HEK293 (cell line): ENCODE measurements at regions not wholly inside any gene's neighbourhood (a gene's known extent, or its start where the extent isn't known, plus 50 kb on each side); places are given as distances from the start of the nearest gene placed in this dataset.

Experiments used
- CTCF ChIA-PET: fragments of 350-600 bp; formaldehyde crosslinking; extraction: SDS; loops from one replicate; lab custom pipeline; 2021; ENCODE audit warnings: antibody characterized with exemption; lab: Yijun Ruan, JAX
- POLR2A ChIA-PET: fragments of 300-600 bp; formaldehyde crosslinking; extraction: SDS; loops from one replicate; lab custom pipeline; 2020; ENCODE audit warnings: antibody characterized with exemption, inconsistent platforms; lab: Yijun Ruan, JAX
- H3K27ac ChIP-seq: fragments of 200-500 bp; sonication (Bioruptor generic); 2 replicates; pipeline ENCODE4 v1.5.1; 2014; ENCODE audit warnings: low read depth, low read length, control low read depth, inconsistent platforms; ENCODE audit errors: extremely low read depth
- H3K36me3 ChIP-seq, 2 experiments: fragments of 200-500 bp in 1 of 2; sonication (Bioruptor generic) in 1 of 2; 1 replicate in 1 of 2; 2 replicates in 1 of 2; pipeline ENCODE4 v1.5.1; 2014 to 2017; ENCODE audit warnings: inconsistent platforms in 2 of 2, low read length in 2 of 2; ENCODE audit not compliant: control insufficient read depth in 2 of 2, insufficient read depth in 1 of 2
- H3K4me1 ChIP-seq: fragments of 200-500 bp; sonication (Bioruptor generic); 2 replicates; pipeline ENCODE4 v1.5.1; 2014; ENCODE audit warnings: mild to moderate bottlenecking, low read length, inconsistent platforms; ENCODE audit not compliant: control insufficient read depth, insufficient read depth
- H3K4me3 ChIP-seq: 2 replicates; pipeline ENCODE4 v1.5.1; 2011; ENCODE audit warnings: low read depth, mild to moderate bottlenecking, control low read depth, low read length, moderate library complexity
- H3K9me3 ChIP-seq: fragments of 200-500 bp; sonication (Bioruptor generic); 2 replicates; pipeline ENCODE4 v1.5.1; 2014; ENCODE audit warnings: low read depth, low read length, inconsistent platforms; ENCODE audit not compliant: control insufficient read depth, insufficient read depth
- GFI1B ChIP-seq: fragments of 450-650 bp; formaldehyde crosslinking; IDR thresholded peaks from 2 replicates; pipeline ENCODE4 v1.5.1; 2016; ENCODE audit warnings: missing biosample characterization, missing genetic modification characterization
- OVOL3 ChIP-seq: fragments of 450-650 bp; formaldehyde crosslinking; IDR thresholded peaks from 2 replicates; pipeline ENCODE4 v1.5.1; 2016; ENCODE audit warnings: missing biosample characterization, missing genetic modification characterization
- SCRT1 ChIP-seq: fragments of 450-650 bp; formaldehyde crosslinking; IDR thresholded peaks from 2 replicates; pipeline ENCODE4 v1.5.1; 2016; ENCODE audit warnings: missing biosample characterization, missing genetic modification characterization, borderline replicate concordance
- TSHZ1 ChIP-seq: fragments of 450-650 bp; formaldehyde crosslinking; IDR thresholded peaks from 2 replicates; pipeline ENCODE4 v1.5.1; 2016; ENCODE audit warnings: missing biosample characterization, missing genetic modification characterization, borderline replicate concordance
- ZBTB48 ChIP-seq: fragments of 450-650 bp; formaldehyde crosslinking; IDR thresholded peaks from 2 replicates; pipeline ENCODE4 v1.5.1; 2016; ENCODE audit warnings: missing biosample characterization, missing genetic modification characterization
- ZBTB8A ChIP-seq: fragments of 450-650 bp; formaldehyde crosslinking; IDR thresholded peaks from 2 replicates; pipeline ENCODE4 v1.5.1; 2016; ENCODE audit warnings: missing biosample characterization, missing genetic modification characterization
- ZEB2 ChIP-seq: fragments of 450-650 bp; formaldehyde crosslinking; IDR thresholded peaks from 2 replicates; pipeline ENCODE4 v1.5.1; 2016; ENCODE audit warnings: missing biosample characterization, missing genetic modification characterization
- ZNF280C ChIP-seq: fragments of 450-650 bp; formaldehyde crosslinking; IDR thresholded peaks from 2 replicates; pipeline ENCODE4 v1.5.1; 2016; ENCODE audit warnings: missing biosample characterization, missing genetic modification characterization
- ZNF341 ChIP-seq: fragments of 450-650 bp; formaldehyde crosslinking; IDR thresholded peaks from 2 replicates; pipeline ENCODE4; 2016; ENCODE audit warnings: low read depth, missing biosample characterization, missing genetic modification characterization
- ZNF394 ChIP-seq: fragments of 450-650 bp; formaldehyde crosslinking; IDR thresholded peaks from 2 replicates; pipeline ENCODE4 v1.5.1; 2016; ENCODE audit warnings: missing biosample characterization, missing genetic modification characterization, mild to moderate bottlenecking, moderate library complexity, borderline replicate concordance
- ZNF473 ChIP-seq: fragments of 450-650 bp; formaldehyde crosslinking; IDR thresholded peaks from 2 replicates; pipeline ENCODE4 v1.5.1; 2017; ENCODE audit warnings: missing biosample characterization, missing genetic modification characterization
- ZNF521 ChIP-seq: fragments of 450-650 bp; formaldehyde crosslinking; IDR thresholded peaks from 2 replicates; pipeline ENCODE4 v1.5.1; 2017; ENCODE audit warnings: missing biosample characterization, mild to moderate bottlenecking, missing genetic modification characterization
- ZNF530 ChIP-seq: fragments of 450-650 bp; formaldehyde crosslinking; IDR thresholded peaks from 2 replicates; pipeline ENCODE4 v1.5.1; 2016; ENCODE audit warnings: low read depth, missing biosample characterization, missing genetic modification characterization
- ZNF544 ChIP-seq: fragments of 450-650 bp; formaldehyde crosslinking; IDR thresholded peaks from 2 replicates; pipeline ENCODE4 v1.5.0; 2017; ENCODE audit warnings: missing biosample characterization, missing genetic modification characterization
- ZNF639 ChIP-seq: fragments of 450-650 bp; formaldehyde crosslinking; IDR thresholded peaks from 2 replicates; pipeline ENCODE4 v1.5.1; 2016; ENCODE audit warnings: missing biosample characterization, missing genetic modification characterization
- ZSCAN16 ChIP-seq: fragments of 450-650 bp; formaldehyde crosslinking; IDR thresholded peaks from 2 replicates; pipeline ENCODE4 v1.5.1; 2016; ENCODE audit warnings: missing biosample characterization, missing genetic modification characterization
- TF ChIP-seq, protein P1 (sequence below): fragments of 450-650 bp; formaldehyde crosslinking; IDR thresholded peaks from 2 replicates; pipeline ENCODE4 v1.5.1; 2016; ENCODE audit warnings: missing biosample characterization, missing genetic modification characterization, borderline replicate concordance
- TF ChIP-seq, protein P2 (sequence below): fragments of 450-650 bp; formaldehyde crosslinking; IDR thresholded peaks from 2 replicates; pipeline ENCODE4 v1.5.1; 2016; ENCODE audit warnings: missing biosample characterization, missing genetic modification characterization

DNA sequence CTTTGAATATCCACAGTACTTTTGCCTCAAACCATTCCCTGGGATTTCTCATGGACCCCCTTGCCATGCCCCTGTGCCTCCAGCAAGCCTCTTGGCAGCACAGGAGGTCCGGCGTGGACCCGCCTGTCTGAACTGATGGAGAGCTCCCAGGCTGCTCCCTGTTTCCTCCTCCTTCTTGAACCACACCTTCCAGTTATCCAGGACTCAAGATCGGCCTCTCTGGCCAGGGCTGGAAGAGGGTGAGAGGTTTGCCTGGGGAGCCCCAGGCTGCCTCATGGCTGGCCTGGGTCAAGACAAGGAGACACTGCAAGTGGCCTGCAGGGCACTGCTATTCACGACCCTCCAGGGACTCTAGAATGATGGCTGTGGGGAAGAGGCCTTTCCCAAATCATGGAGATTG, 93.6 kb upstream of the WASF3 start:
- no peak for TF ChIP-seq ZNF639 (tag by site-specific recombination)
- no peak for TF ChIP-seq ZBTB48 (tag by site-specific recombination)
- no peak for TF ChIP-seq SCRT1
- TF ChIP-seq ZNF280C (tag by site-specific recombination): no peak
- no peak for TF ChIP-seq ZNF341 (tag by site-specific recombination)
- TF ChIP-seq, protein P1, sequence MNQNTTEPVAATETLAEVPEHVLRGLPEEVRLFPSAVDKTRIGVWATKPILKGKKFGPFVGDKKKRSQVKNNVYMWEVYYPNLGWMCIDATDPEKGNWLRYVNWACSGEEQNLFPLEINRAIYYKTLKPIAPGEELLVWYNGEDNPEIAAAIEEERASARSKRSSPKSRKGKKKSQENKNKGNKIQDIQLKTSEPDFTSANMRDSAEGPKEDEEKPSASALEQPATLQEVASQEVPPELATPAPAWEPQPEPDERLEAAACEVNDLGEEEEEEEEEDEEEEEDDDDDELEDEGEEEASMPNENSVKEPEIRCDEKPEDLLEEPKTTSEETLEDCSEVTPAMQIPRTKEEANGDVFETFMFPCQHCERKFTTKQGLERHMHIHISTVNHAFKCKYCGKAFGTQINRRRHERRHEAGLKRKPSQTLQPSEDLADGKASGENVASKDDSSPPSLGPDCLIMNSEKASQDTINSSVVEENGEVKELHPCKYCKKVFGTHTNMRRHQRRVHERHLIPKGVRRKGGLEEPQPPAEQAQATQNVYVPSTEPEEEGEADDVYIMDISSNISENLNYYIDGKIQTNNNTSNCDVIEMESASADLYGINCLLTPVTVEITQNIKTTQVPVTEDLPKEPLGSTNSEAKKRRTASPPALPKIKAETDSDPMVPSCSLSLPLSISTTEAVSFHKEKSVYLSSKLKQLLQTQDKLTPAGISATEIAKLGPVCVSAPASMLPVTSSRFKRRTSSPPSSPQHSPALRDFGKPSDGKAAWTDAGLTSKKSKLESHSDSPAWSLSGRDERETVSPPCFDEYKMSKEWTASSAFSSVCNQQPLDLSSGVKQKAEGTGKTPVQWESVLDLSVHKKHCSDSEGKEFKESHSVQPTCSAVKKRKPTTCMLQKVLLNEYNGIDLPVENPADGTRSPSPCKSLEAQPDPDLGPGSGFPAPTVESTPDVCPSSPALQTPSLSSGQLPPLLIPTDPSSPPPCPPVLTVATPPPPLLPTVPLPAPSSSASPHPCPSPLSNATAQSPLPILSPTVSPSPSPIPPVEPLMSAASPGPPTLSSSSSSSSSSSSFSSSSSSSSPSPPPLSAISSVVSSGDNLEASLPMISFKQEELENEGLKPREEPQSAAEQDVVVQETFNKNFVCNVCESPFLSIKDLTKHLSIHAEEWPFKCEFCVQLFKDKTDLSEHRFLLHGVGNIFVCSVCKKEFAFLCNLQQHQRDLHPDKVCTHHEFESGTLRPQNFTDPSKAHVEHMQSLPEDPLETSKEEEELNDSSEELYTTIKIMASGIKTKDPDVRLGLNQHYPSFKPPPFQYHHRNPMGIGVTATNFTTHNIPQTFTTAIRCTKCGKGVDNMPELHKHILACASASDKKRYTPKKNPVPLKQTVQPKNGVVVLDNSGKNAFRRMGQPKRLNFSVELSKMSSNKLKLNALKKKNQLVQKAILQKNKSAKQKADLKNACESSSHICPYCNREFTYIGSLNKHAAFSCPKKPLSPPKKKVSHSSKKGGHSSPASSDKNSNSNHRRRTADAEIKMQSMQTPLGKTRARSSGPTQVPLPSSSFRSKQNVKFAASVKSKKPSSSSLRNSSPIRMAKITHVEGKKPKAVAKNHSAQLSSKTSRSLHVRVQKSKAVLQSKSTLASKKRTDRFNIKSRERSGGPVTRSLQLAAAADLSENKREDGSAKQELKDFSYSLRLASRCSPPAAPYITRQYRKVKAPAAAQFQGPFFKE (tag by site-specific recombination): no peak
- TF ChIP-seq ZNF544 (tag by site-specific recombination): no peak
- TF ChIP-seq ZNF530 (tag by site-specific recombination): no peak
- no peak for TF ChIP-seq GFI1B (tag by site-specific recombination)
- TF ChIP-seq, protein P2, sequence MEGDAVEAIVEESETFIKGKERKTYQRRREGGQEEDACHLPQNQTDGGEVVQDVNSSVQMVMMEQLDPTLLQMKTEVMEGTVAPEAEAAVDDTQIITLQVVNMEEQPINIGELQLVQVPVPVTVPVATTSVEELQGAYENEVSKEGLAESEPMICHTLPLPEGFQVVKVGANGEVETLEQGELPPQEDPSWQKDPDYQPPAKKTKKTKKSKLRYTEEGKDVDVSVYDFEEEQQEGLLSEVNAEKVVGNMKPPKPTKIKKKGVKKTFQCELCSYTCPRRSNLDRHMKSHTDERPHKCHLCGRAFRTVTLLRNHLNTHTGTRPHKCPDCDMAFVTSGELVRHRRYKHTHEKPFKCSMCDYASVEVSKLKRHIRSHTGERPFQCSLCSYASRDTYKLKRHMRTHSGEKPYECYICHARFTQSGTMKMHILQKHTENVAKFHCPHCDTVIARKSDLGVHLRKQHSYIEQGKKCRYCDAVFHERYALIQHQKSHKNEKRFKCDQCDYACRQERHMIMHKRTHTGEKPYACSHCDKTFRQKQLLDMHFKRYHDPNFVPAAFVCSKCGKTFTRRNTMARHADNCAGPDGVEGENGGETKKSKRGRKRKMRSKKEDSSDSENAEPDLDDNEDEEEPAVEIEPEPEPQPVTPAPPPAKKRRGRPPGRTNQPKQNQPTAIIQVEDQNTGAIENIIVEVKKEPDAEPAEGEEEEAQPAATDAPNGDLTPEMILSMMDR (tag by site-specific recombination): no peak
- no peak for TF ChIP-seq ZNF473
- Histone ChIP-seq H3K9me3 (no peaks in the 10 kb centered on the region), H3K4me1 (no peaks in the 10 kb centered on the region), H3K27ac (no peak overlapping the region), H3K4me3 (no peak overlapping the region), H3K36me3 (no peaks in the 10 kb centered on the region)
- ChIA-PET POLR2A (no interaction called here), CTCF (no interaction called here)

DNA sequence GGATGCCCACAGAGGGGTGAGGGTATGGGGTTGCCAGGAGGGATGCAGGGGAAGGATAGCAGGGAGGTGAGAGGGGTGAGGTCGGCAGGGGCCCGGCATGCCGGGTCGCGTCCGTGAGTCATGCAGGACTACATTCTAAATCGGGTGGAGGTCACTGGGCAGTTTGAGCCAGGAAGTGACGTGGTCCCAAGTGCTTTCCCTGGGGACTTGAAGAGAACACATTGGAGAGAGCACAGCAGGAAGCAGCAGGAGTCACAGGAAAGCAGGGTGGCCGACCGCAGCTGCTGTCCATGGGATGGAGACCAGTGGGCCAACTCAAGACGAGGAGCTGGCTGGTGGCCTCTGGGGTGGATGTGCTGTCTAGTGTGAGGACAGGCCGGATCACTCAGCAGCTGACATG, 92.0 kb upstream of the WASF3 start:
- Histone ChIP-seq H3K4me3 (no peak overlapping the region), H3K36me3 (no peaks in the 10 kb centered on the region), H3K9me3 (no peaks in the 10 kb centered on the region), H3K4me1 (no peaks in the 10 kb centered on the region), H3K27ac (no peak overlapping the region)
- POLR2A ChIA-PET: no interaction called here
- CTCF ChIA-PET: no interaction called here
- TF ChIP-seq ZNF521 (tag by site-specific recombination) (no peak), OVOL3 (tag by site-specific recombination) (no peak), ZBTB8A (no peak), TSHZ1 (tag by site-specific recombination) (no peak), ZSCAN16 (tag by site-specific recombination) (no peak), ZEB2 (tag by site-specific recombination) (no peak), ZNF394 (tag by site-specific recombination) (no peak)
- TF ChIP-seq, protein P2 (tag by site-specific recombination): no peak
